ENCODE measurements at regions not wholly inside any gene's neighbourhood (a gene's known extent, or its start where the extent isn't known, plus 50 kb on each side); places are given as distances from the start of the nearest gene placed in this dataset.

DNA sequence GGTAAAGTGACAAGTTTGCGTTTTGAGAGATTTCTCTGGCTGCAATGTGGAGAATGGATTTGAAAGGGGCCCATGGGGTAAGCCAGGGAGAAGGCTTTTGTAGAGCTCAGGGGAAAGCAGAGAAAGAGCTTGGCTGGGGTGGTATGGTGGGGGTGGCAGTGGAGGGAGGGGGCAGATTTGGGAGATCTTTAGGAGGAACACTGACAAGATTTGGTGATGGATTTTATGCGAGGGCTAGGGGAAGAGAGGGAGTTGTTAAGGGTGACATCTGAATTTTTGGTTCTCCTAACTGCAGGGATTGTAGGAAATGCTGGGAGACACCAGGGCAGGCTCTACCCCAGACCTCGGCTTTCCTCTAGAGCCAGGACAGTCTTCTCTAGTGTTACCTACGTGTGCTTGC lies 108.7 kb upstream of the ZNF678 start:
- no peaks in the 10 kb centered on the region for H3K4me1 ChIP-seq
- no peak for DNase-seq
- H3K9me3 ChIP-seq, result no peaks in the 10 kb centered on the region
- WGBS, 5 donors, result 72 to 79% (median 79%) methylated on average over 4 of the region's 4 CpGs
- H3K27ac ChIP-seq, result no peak overlapping the region
- peaks cover 0 to 33% (median 0%) of the 10 kb centered on the region in 3 donors for H3K27me3 ChIP-seq
- H3K4me3 ChIP-seq, result no peak overlapping the region
- no peaks in the 10 kb centered on the region for H3K36me3 ChIP-seq
- intact Hi-C loops (cut with DNase I; ENCODE audit: low total_unique reads), result no loop called here
- TF ChIP-seq, protein P1, sequence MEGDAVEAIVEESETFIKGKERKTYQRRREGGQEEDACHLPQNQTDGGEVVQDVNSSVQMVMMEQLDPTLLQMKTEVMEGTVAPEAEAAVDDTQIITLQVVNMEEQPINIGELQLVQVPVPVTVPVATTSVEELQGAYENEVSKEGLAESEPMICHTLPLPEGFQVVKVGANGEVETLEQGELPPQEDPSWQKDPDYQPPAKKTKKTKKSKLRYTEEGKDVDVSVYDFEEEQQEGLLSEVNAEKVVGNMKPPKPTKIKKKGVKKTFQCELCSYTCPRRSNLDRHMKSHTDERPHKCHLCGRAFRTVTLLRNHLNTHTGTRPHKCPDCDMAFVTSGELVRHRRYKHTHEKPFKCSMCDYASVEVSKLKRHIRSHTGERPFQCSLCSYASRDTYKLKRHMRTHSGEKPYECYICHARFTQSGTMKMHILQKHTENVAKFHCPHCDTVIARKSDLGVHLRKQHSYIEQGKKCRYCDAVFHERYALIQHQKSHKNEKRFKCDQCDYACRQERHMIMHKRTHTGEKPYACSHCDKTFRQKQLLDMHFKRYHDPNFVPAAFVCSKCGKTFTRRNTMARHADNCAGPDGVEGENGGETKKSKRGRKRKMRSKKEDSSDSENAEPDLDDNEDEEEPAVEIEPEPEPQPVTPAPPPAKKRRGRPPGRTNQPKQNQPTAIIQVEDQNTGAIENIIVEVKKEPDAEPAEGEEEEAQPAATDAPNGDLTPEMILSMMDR (IDR thresholded peaks at IDR 0.05), result no peak
- TF ChIP-seq EP300 (IDR thresholded peaks at IDR 0.05) (no peak), POLR2A (IDR thresholded peaks at IDR 0.05) (no peak), POLR2AphosphoS5 (IDR thresholded peaks at IDR 0.05) (no peak)

DNA sequence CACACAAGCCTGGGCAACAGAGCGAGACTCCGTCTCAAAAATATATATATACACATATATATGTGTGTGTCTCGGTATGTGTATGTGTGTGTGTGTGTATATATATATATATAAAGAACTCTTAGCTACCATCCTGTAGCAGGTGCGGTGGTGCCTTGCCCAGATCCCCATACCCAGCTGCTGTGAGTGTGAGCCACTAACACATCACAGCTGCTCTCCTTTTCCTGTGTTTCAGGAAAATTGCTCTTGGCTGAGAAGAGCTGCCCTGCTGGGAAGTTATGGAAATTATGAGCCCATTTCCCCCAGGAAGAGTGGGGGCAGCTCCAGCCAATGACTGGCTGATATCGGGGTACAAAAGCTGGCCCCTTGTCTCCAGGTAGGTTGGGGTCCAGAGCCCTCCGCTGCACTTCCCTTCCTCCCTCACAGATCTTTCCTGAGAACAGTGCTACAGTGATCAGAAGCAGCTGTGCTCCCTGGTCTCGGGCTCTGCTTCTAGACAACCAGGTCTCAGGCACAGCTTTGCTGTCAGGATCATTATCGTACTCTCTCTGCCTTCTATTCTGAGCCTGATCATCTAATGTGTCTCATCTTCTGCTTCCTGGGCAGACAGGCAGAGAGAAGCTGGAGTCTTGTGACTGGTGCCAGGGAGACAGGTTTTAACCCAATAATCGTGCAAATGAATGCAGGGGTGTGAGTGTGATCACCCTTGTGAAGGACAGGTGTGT lies 109.6 kb upstream of the ZNF678 start:
- H3K36me3 ChIP-seq, result no peaks in the 10 kb centered on the region
- no peak overlapping the region for H3K27ac ChIP-seq
- TF ChIP-seq POLR2AphosphoS5 (IDR thresholded peaks at IDR 0.05) (no peak), POLR2A (IDR thresholded peaks at IDR 0.05) (no peak), EP300 (IDR thresholded peaks at IDR 0.05) (no peak)
- TF ChIP-seq, protein P1 (IDR thresholded peaks at IDR 0.05), result no peak
- H3K4me1 ChIP-seq, result no peaks in the 10 kb centered on the region
- 62 to 78% (median 75%) methylated on average over 7 to 9 of the region's 9 CpGs for WGBS, 5 donors
- intact Hi-C loops (cut with DNase I; ENCODE audit: low total_unique reads), result no loop called here
- peaks cover 0 to 33% (median 0%) of the 10 kb centered on the region in 3 donors for H3K27me3 ChIP-seq
- no peak for DNase-seq
- H3K9me3 ChIP-seq, result no peaks in the 10 kb centered on the region
- no peak overlapping the region for H3K4me3 ChIP-seq

DNA sequence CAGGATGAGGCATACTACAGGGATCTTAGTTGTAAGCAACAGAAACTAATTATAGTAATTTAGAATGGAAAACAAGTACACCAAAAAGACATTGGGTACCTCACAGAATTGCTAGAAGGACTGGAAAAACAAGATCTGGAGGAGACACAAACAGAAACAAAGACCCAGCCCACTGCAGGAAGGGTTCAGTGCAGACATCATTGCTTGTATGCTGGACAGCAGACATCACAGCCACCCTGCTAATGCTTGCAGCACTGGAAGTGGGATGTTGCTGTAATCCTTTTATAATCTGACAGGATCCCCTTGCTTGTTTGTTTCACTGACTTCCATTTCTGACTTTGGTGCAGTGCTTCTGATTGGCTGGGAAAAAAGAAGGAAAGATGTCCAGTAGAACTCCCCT lies 111.4 kb upstream of the ZNF678 start:
- no peak for DNase-seq
- Histone ChIP-seq H3K27me3 (peaks cover 0 to 33% (median 0%) of the 10 kb centered on the region in 3 donors), H3K9me3 (no peaks in the 10 kb centered on the region), H3K27ac (no peak overlapping the region), H3K36me3 (no peaks in the 10 kb centered on the region), H3K4me3 (no peak overlapping the region), H3K4me1 (no peaks in the 10 kb centered on the region)
- intact Hi-C loops (cut with DNase I; ENCODE audit: low total_unique reads), result no loop called here
- TF ChIP-seq EP300 (IDR thresholded peaks at IDR 0.05), result no peak
- TF ChIP-seq, protein P1 (IDR thresholded peaks at IDR 0.05), result no peak
- no peak for TF ChIP-seq POLR2AphosphoS5 (IDR thresholded peaks at IDR 0.05)
- TF ChIP-seq POLR2A (IDR thresholded peaks at IDR 0.05), result no peak

DNA sequence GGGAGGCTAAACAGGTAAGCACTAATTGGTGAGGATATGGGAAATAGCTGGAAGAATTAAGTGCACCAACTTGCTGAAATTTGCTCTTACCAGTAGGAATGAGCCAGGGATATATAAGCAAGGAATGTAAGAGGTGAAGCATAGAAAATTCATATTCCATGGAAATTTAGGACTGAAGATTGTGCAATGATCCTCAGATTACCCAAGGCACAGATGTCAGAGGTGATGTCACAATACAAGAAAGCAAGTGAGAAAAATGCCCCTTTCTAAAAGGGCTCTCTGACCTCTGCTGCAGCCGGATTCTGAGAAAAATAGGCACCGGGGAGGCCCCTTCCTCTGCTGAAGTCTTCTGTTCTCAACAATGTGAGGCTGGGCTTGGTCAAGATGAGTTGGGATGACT lies 112.3 kb upstream of the ZNF678 start:
- Histone ChIP-seq H3K36me3 (no peaks in the 10 kb centered on the region), H3K9me3 (no peaks in the 10 kb centered on the region), H3K27me3 (peaks cover 0 to 28% (median 0%) of the 10 kb centered on the region in 3 donors), H3K4me3 (no peak overlapping the region), H3K27ac (no peak overlapping the region), H3K4me1 (no peaks in the 10 kb centered on the region)
- WGBS, 5 donors, result 75 to 95% (median 91%) methylated on average over 2 of the region's 2 CpGs
- DNase-seq, result no peak
- intact Hi-C loops (cut with DNase I; ENCODE audit: low total_unique reads), result no loop called here
- TF ChIP-seq POLR2A (IDR thresholded peaks at IDR 0.05) (no peak), EP300 (IDR thresholded peaks at IDR 0.05) (no peak), POLR2AphosphoS5 (IDR thresholded peaks at IDR 0.05) (no peak)
- TF ChIP-seq, protein P1 (IDR thresholded peaks at IDR 0.05), result no peak

Measured in stomach (tissue), 8 donors.